Right renal pelvis (tissue), 4 donors: ENCODE measurements at regions not wholly inside any gene's neighbourhood (a gene's known extent, or its start where the extent isn't known, plus 50 kb on each side); places are given as distances from the start of the nearest gene placed in this dataset.
"Not testable (repeated sequence)": the region's sequence is repeated elsewhere in the genome, so short reads cannot be mapped to it uniquely, and the experiment has no call there.

Experiments used
- DNase-seq, 4 donors: peaks; one replicate each; pipeline ENCODE4 v3.0.0-alpha.2; 2013; ENCODE audit warnings: low read depth in 4 of 4, low spot score in 3 of 4, missing footprints in 1 of 4

GRCh38 chr6:96276305-96276704 lies 245.3 kb upstream of the UFL1 start:
- no peak for DNase-seq

- no peak for DNase-seq
Observed at GRCh38 chr6:96276856-96277255, 244.8 kb upstream of the UFL1 start.

- DNase-seq: no peak
Observed at GRCh38 chr6:96279084-96279483, 242.5 kb upstream of the UFL1 start.

- DNase-seq: no peak
Observed at GRCh38 chr6:96286503-96286902, 235.1 kb upstream of the UFL1 start.

GRCh38 chr6:96299525-96299924 lies 222.1 kb upstream of the UFL1 start:
- no peak for DNase-seq

- DNase-seq: no peak
Observed at GRCh38 chr6:96301023-96301422, 220.6 kb upstream of the UFL1 start.

GRCh38 chr6:96301781-96302180 lies 219.8 kb upstream of the UFL1 start:
- DNase-seq: no peak

GRCh38 chr6:96302991-96303390 lies 218.6 kb upstream of the UFL1 start:
- no peak for DNase-seq

- DNase-seq: no peak
Observed at GRCh38 chr6:96304997-96305396, 216.6 kb upstream of the UFL1 start.

- no peak for DNase-seq
Observed at GRCh38 chr6:96330884-96331283, 190.7 kb upstream of the UFL1 start.

- DNase-seq: no peak
Observed at GRCh38 chr6:96340164-96340563, 181.4 kb upstream of the UFL1 start.

- no peak for DNase-seq
Observed at GRCh38 chr6:96345501-96345900, 176.1 kb upstream of the UFL1 start.

GRCh38 chr6:96381246-96381645 lies 140.4 kb upstream of the UFL1 start:
- no peak for DNase-seq

GRCh38 chr6:96391776-96392360 lies 129.7 kb upstream of the UFL1 start:
- peak; percentile 8 to 35 (median 21) for DNase-seq

GRCh38 chr6:96394727-96395126 lies 126.9 kb upstream of the UFL1 start:
- no peak for DNase-seq

- DNase-seq: no peak
Observed at GRCh38 chr6:96410467-96410866, 111.1 kb upstream of the UFL1 start.

GRCh38 chr6:96420294-96420693 lies 101.3 kb upstream of the UFL1 start:
- no peak for DNase-seq

GRCh38 chr6:96433950-96434349 lies 87.7 kb upstream of the UFL1 start:
- no peak for DNase-seq

GRCh38 chr6:96436398-96436797 lies 85.2 kb upstream of the UFL1 start:
- peak in 1 of 4 donors; percentile 5 for DNase-seq

- DNase-seq: not testable (repeated sequence)
Observed at GRCh38 chr6:96437228-96437627, 84.4 kb upstream of the UFL1 start.

- peak in 3 of 4 donors; percentile 15 to 39 (median 27) for DNase-seq
Observed at GRCh38 chr6:96450082-96450769, 71.4 kb upstream of the UFL1 start.

GRCh38 chr6:96450770-96451130 lies 70.9 kb upstream of the UFL1 start:
- no peak for DNase-seq

GRCh38 chr6:96458771-96459170 lies 62.8 kb upstream of the UFL1 start:
- DNase-seq: no peak
